ENCODE measurements at regions not wholly inside any gene's neighbourhood (a gene's known extent, or its start where the extent isn't known, plus 50 kb on each side); places are given as distances from the start of the nearest gene placed in this dataset.

- no peak for TF ChIP-seq POLR2AphosphoS5 (IDR thresholded peaks at IDR 0.05)
- TF ChIP-seq CTCF (IDR thresholded peaks at IDR 0.05 in 8 of 11, conservative IDR thresholded peaks at IDR 0.05 in 3 of 11), result no peak
- TF ChIP-seq POLR2A (IDR thresholded peaks at IDR 0.05), result no peak
Measured at GRCh38 chr7:41189866-41190265, 513.0 kb downstream of the INHBA start.
